ENCODE measurements at regions not wholly inside any gene's neighbourhood (a gene's known extent, or its start where the extent isn't known, plus 50 kb on each side); places are given as distances from the start of the nearest gene placed in this dataset.

DNA sequence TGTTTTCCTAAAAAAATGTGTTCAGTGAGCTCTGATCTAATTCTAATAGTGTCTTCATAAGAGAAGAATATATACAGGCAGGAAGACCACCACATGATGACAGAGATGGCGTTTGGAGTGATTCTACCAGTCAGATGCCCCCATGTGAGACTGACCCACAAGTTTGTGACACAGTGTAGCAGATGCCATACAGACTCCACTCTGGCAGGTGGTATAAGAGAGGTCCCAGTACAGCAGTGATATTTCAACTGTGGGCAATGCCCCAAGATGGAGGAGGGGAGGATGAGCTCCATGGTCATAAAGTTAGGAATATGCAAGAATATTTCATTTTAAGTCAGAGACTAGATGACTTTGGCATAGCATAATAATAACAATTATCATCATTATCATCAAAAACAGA is 1022.6 kb downstream of the KCNMA1 start:
- Histone ChIP-seq H3K4me1 (ENCODE audit: insufficient read depth, low read length, poor library complexity, severe bottlenecking) (no peaks in the 10 kb centered on the region), H3K36me3 (ENCODE audit: insufficient read depth, low read length) (no peaks in the 10 kb centered on the region), H3K9me3 (ENCODE audit: low read length) (no peaks in the 10 kb centered on the region), H4K20me1 (ENCODE audit: insufficient read depth, low read length) (no peaks in the 10 kb centered on the region), H3K79me2 (ENCODE audit: insufficient read depth, low read depth, low read length) (no peaks in the 10 kb centered on the region), H3K4me3 (ENCODE audit: low read depth, low read length, poor library complexity, severe bottlenecking) (no peak overlapping the region), H3K9me2 (ENCODE audit: insufficient read depth, low read length) (no peaks in the 10 kb centered on the region), H3K27ac (ENCODE audit: low read depth, low read length, poor library complexity, severe bottlenecking) (no peak overlapping the region), H2AFZ (ENCODE audit: low read length) (no peak overlapping the region), H3K4me2 (ENCODE audit: low read length) (no peak overlapping the region)
- intact Hi-C loops (cut with micrococcal nuclease; ENCODE audit: unreplicated experiment): no loop called here
- DNase-seq (ENCODE audit: low spot score): no peak
- ChIA-PET POLR2A (no interaction called here), CTCF (ENCODE audit: unreplicated experiment) (no interaction called here)
- no TSS peak for BruUV-seq (replicated peaks)
- no peak for TF ChIP-seq EZH2phosphoT487 (IDR thresholded peaks at IDR 0.05; ENCODE audit: borderline replicate concordance, low read depth, low read length)
- TF ChIP-seq, protein P1, sequence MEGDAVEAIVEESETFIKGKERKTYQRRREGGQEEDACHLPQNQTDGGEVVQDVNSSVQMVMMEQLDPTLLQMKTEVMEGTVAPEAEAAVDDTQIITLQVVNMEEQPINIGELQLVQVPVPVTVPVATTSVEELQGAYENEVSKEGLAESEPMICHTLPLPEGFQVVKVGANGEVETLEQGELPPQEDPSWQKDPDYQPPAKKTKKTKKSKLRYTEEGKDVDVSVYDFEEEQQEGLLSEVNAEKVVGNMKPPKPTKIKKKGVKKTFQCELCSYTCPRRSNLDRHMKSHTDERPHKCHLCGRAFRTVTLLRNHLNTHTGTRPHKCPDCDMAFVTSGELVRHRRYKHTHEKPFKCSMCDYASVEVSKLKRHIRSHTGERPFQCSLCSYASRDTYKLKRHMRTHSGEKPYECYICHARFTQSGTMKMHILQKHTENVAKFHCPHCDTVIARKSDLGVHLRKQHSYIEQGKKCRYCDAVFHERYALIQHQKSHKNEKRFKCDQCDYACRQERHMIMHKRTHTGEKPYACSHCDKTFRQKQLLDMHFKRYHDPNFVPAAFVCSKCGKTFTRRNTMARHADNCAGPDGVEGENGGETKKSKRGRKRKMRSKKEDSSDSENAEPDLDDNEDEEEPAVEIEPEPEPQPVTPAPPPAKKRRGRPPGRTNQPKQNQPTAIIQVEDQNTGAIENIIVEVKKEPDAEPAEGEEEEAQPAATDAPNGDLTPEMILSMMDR (conservative IDR thresholded peaks at IDR 0.05; ENCODE audit: low read length): no peak
